H9 (cell line): ENCODE measurements at regions not wholly inside any gene's neighbourhood (a gene's known extent, or its start where the extent isn't known, plus 50 kb on each side); places are given as distances from the start of the nearest gene placed in this dataset.
A peak's percentile ranks its signal among the peaks of the same experiment; 100 is the strongest.

Experiments
- DNase-seq: peaks from one replicate; pipeline ENCODE4 v3.0.0-alpha.2; 2017
- H2AFZ ChIP-seq: one replicate; pipeline ENCODE4 v1.6.1; 2013; ENCODE audit warnings: mild to moderate bottlenecking, low read length, control low read depth, moderate library complexity
- H2AK5ac ChIP-seq: 2 replicates; pipeline ENCODE4 v1.6.1; 2013; ENCODE audit warnings: low read length, control low read depth, mixed read lengths; ENCODE audit not compliant: insufficient read length
- H2BK120ac ChIP-seq: one replicate; pipeline ENCODE4 v1.6.1; 2013; ENCODE audit warnings: low read depth, mild to moderate bottlenecking, low read length, control low read depth, inconsistent platforms; ENCODE audit not compliant: poor library complexity, severe bottlenecking
- H2BK12ac ChIP-seq: 2 replicates; pipeline ENCODE4 v1.6.1; 2013; ENCODE audit warnings: low read length, control low read depth, mixed read lengths, low read depth; ENCODE audit not compliant: insufficient read length
- H2BK15ac ChIP-seq: 2 replicates; pipeline ENCODE4 v1.6.1; 2013; ENCODE audit warnings: low read depth, low read length, control low read depth
- H2BK20ac ChIP-seq: one replicate; pipeline ENCODE4 v1.6.1; 2013; ENCODE audit warnings: low read depth, mild to moderate bottlenecking, low read length, control low read depth, inconsistent platforms; ENCODE audit not compliant: poor library complexity, severe bottlenecking
- H2BK5ac ChIP-seq: 2 replicates; pipeline ENCODE4 v1.6.1; 2013; ENCODE audit warnings: low read length, control low read depth, mixed read lengths; ENCODE audit not compliant: insufficient read length
- H3K14ac ChIP-seq: 2 replicates; pipeline ENCODE4 v1.6.1; 2013; ENCODE audit warnings: low read length, control low read depth; ENCODE audit not compliant: insufficient read depth
- H3K18ac ChIP-seq: 2 replicates; pipeline ENCODE4 v1.6.1; 2013; ENCODE audit warnings: low read depth, mild to moderate bottlenecking, mixed read lengths, low read length, control low read depth; ENCODE audit not compliant: insufficient read length
- H3K23ac ChIP-seq: 2 replicates; pipeline ENCODE4 v1.6.1; 2013; ENCODE audit warnings: low read length, control low read depth, mixed read lengths, low read depth; ENCODE audit not compliant: insufficient read length
- H3K23me2 ChIP-seq: 2 replicates; pipeline ENCODE4 v1.6.1; 2013; ENCODE audit warnings: low read depth, mild to moderate bottlenecking, mixed read lengths, low read length, control low read depth; ENCODE audit not compliant: insufficient read length, poor library complexity, severe bottlenecking
- H3K27ac ChIP-seq: 2 replicates; pipeline ENCODE4 v1.5.1; 2013; ENCODE audit warnings: low read length, control low read depth, mixed read lengths, low read depth; ENCODE audit not compliant: insufficient read length
- H3K27me3 ChIP-seq: 2 replicates; pipeline ENCODE4 v1.6.1; 2013; ENCODE audit warnings: low read length, control low read depth, inconsistent platforms; ENCODE audit not compliant: insufficient read depth
- H3K4ac ChIP-seq: 2 replicates; pipeline ENCODE4 v1.6.1; 2013; ENCODE audit warnings: low read depth, mild to moderate bottlenecking, control low read depth, inconsistent platforms, low read length, moderate library complexity
- H3K4me1 ChIP-seq: 2 replicates; pipeline ENCODE4 v1.6.1; 2013; ENCODE audit warnings: low read length, control low read depth, inconsistent platforms; ENCODE audit not compliant: insufficient read depth
- H3K4me2 ChIP-seq: 2 replicates; pipeline ENCODE4 v1.6.1; 2013; ENCODE audit warnings: low read length, control low read depth, mixed read lengths; ENCODE audit not compliant: insufficient read length, insufficient read depth
- H3K56ac ChIP-seq: 2 replicates; pipeline ENCODE4 v1.6.1; 2013; ENCODE audit warnings: low read depth, mild to moderate bottlenecking, mixed read lengths, low read length, control low read depth; ENCODE audit not compliant: insufficient read length
- H3K79me1 ChIP-seq: 2 replicates; pipeline ENCODE4 v1.6.1; 2013; ENCODE audit warnings: low read depth, mild to moderate bottlenecking, moderate library complexity, low read length, control low read depth, inconsistent platforms; ENCODE audit not compliant: insufficient read depth, poor library complexity, severe bottlenecking
- H3K79me2 ChIP-seq: 2 replicates; pipeline ENCODE4 v1.6.1; 2013; ENCODE audit warnings: low read length, control low read depth, inconsistent platforms; ENCODE audit not compliant: insufficient read depth
- H3K9ac ChIP-seq: 2 replicates; pipeline ENCODE4 v1.6.1; 2013; ENCODE audit warnings: low read length, control low read depth, mixed read lengths; ENCODE audit not compliant: insufficient read length; ENCODE audit errors: extremely low read depth
- H3K9me3 ChIP-seq: one replicate; pipeline ENCODE4 v1.6.1; 2013; ENCODE audit warnings: low read depth, low read length, inconsistent platforms; ENCODE audit not compliant: control insufficient read depth
- H3T11ph ChIP-seq: one replicate; pipeline ENCODE4 v1.6.1; 2013; ENCODE audit warnings: mild to moderate bottlenecking, low read length, control low read depth, inconsistent platforms
- H4K20me1 ChIP-seq: one replicate; pipeline ENCODE4 v1.6.1; 2013; ENCODE audit not compliant: control insufficient read depth, insufficient read length, insufficient read depth
- H4K5ac ChIP-seq: 2 replicates; pipeline ENCODE4 v1.6.1; 2013; ENCODE audit warnings: low read depth, mild to moderate bottlenecking, mixed read lengths, low read length, control low read depth; ENCODE audit not compliant: insufficient read length
- H4K8ac ChIP-seq: replicated peaks from 2 replicates; pipeline ENCODE4 v1.6.1; 2013; ENCODE audit warnings: low read length, control low read depth, mixed read lengths, low read depth; ENCODE audit not compliant: insufficient read length
- H4K91ac ChIP-seq: 2 replicates; pipeline ENCODE4 v1.6.1; 2013; ENCODE audit warnings: low read depth, mild to moderate bottlenecking, moderate library complexity, mixed read lengths, low read length, control low read depth; ENCODE audit not compliant: insufficient read length
- H3K27ac Mint-ChIP-seq, 3 experiments: 2 replicates in 2 of 3; 3 replicates in 1 of 3; pipeline ENCODE4 v1.8.0; 2020 to 2021; ENCODE audit warnings: mixed read lengths in 3 of 3, mild to moderate bottlenecking in 1 of 3, moderate library complexity in 1 of 3
- H3K27me3 Mint-ChIP-seq: 2 replicates; pipeline ENCODE4 v1.8.0; 2021; ENCODE audit warnings: low read depth, mild to moderate bottlenecking, moderate library complexity, mixed read lengths
- H3K36me3 Mint-ChIP-seq, 3 experiments: 2 replicates in 2 of 3; 3 replicates in 1 of 3; pipeline ENCODE4 v1.8.0; 2020 to 2021; ENCODE audit warnings: low read depth in 3 of 3, mixed read lengths in 3 of 3; ENCODE audit not compliant: insufficient read depth in 1 of 3
- H3K4me1 Mint-ChIP-seq, 2 experiments: 2 replicates each; pipeline ENCODE4 v1.8.0; 2020; ENCODE audit warnings: mixed read lengths in 2 of 2
- H3K4me3 Mint-ChIP-seq, 2 experiments: 2 replicates in 1 of 2; 3 replicates in 1 of 2; pipeline ENCODE4 v1.8.0; 2020 to 2021; ENCODE audit warnings: mild to moderate bottlenecking in 2 of 2, mixed read lengths in 2 of 2, moderate library complexity in 1 of 2
- H3K9me3 Mint-ChIP-seq, 2 experiments: 2 replicates in 1 of 2; 3 replicates in 1 of 2; pipeline ENCODE4 v1.8.0; 2020; ENCODE audit warnings: mild to moderate bottlenecking in 2 of 2, mixed read lengths in 2 of 2, moderate library complexity in 1 of 2
- WGBS: extraction: QIAGEN DNeasy Blood & Tissue Kit; methylation state at CpG from one replicate; pipeline ENCODE4 v1.1.7; 2013; ENCODE audit warnings: missing lambda C conversion rate, low lambda C conversion rate, mixed read lengths; ENCODE audit not compliant: insufficient read length; ENCODE audit errors: extremely low coverage; 5-methylcytosine and 5-hydroxymethylcytosine counted together
- TF ChIP-seq, protein P1 (sequence below): fragments of 200-600 bp; sonication (generic); conservative IDR thresholded peaks from 3 replicates; pipeline ENCODE4 v1.8.0; 2021; ENCODE audit warnings: antibody characterized with exemption, mild to moderate bottlenecking

DNA sequence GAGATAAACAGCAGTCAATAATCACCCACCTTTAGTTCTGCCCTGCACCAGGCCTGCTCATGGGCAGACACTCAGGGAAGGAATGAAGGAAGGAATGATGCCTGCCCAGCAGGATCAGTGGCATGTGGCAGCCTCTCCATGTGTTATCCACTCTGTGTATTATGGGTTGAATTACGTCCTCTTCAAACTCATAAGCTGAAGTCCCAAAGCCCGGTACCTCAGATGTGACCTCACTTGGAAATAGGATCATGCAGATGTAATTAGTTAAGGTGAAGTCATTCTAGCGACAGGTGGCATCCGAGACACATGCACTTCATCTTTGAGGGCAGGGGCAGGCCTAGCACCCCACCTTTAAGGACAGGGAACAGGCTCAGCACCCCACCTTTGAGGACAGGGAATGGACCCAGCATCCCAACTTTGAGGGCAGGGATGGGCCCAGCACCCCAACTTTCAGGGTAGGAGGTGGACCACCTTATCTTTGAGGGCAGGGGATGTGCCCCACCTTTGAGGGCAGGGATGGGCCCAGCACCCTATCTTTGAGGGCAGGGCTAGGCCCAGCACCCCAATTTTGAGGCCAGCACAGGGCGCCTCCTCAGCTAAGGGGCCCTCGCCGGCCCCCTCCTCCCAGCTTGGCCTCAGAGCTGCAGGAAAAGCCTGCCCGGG, 127.6 kb downstream of the URI1 start:
- Histone ChIP-seq H2BK5ac (no peak overlapping the region), H3K23ac (no peak overlapping the region), H2AK5ac (no peak overlapping the region), H3K79me2 (no peaks in the 10 kb centered on the region), H3K27me3 (no peaks in the 10 kb centered on the region), H4K20me1 (no peaks in the 10 kb centered on the region), H2BK15ac (no peak overlapping the region), H3K79me1 (no peaks in the 10 kb centered on the region), H2AFZ (no peak overlapping the region), H4K8ac (no peak overlapping the region), H2BK20ac (no peak overlapping the region), H3K9me3 (no peaks in the 10 kb centered on the region), H3K27ac (no peak overlapping the region), H2BK120ac (no peak overlapping the region), H3T11ph (no peak overlapping the region), H3K4me2 (no peak overlapping the region), H3K23me2 (no peaks in the 10 kb centered on the region), H2BK12ac (no peak overlapping the region), H3K18ac (no peak overlapping the region), H4K91ac (no peak overlapping the region), H4K5ac (no peak overlapping the region), H3K14ac (no peak overlapping the region), H3K4ac (no peak overlapping the region), H3K4me1 (no peaks in the 10 kb centered on the region), H3K56ac (no peak overlapping the region), H3K9ac (no peak overlapping the region)
- WGBS = no CpG with 5 or more reads among the region's 8 CpGs
- H3K36me3 Mint-ChIP-seq = no peaks in the 10 kb centered on the region; a peak in 1 of 7 replicates
- H3K9me3 Mint-ChIP-seq = no peaks in the 10 kb centered on the region; a peak in 1 of 5 replicates
- H3K4me1 Mint-ChIP-seq = peaks cover 6 to 14% of the 10 kb centered on the region in 2 experiments
- TF ChIP-seq, protein P1, sequence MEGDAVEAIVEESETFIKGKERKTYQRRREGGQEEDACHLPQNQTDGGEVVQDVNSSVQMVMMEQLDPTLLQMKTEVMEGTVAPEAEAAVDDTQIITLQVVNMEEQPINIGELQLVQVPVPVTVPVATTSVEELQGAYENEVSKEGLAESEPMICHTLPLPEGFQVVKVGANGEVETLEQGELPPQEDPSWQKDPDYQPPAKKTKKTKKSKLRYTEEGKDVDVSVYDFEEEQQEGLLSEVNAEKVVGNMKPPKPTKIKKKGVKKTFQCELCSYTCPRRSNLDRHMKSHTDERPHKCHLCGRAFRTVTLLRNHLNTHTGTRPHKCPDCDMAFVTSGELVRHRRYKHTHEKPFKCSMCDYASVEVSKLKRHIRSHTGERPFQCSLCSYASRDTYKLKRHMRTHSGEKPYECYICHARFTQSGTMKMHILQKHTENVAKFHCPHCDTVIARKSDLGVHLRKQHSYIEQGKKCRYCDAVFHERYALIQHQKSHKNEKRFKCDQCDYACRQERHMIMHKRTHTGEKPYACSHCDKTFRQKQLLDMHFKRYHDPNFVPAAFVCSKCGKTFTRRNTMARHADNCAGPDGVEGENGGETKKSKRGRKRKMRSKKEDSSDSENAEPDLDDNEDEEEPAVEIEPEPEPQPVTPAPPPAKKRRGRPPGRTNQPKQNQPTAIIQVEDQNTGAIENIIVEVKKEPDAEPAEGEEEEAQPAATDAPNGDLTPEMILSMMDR = no peak
- no peak overlapping the region for H3K4me3 Mint-ChIP-seq
- peak; percentile 5 for DNase-seq
- no peak overlapping the region; a peak in 1 of 7 replicates for H3K27ac Mint-ChIP-seq
- peaks cover 2% of the 10 kb centered on the region; the same call in 1 of the 2 replicates for H3K27me3 Mint-ChIP-seq
